Inferior parietal cortex (tissue), 1 donor: ENCODE measurements at regions not wholly inside any gene's neighbourhood (a gene's known extent, or its start where the extent isn't known, plus 50 kb on each side); places are given as distances from the start of the nearest gene placed in this dataset.
A peak's percentile ranks its signal among the peaks of the same experiment; 100 is the strongest.

Experiments used
- DNase-seq: peaks from one replicate; pipeline ENCODE4 v3.0.0-alpha.2; 2016; ENCODE audit errors: extremely low spot score

- DNase-seq, result no peak
These were observed 123.7 kb upstream of the CPEB4 start for GRCh38 chr5:173764332-173765028.

- DNase-seq, result no peak
These were observed 123.0 kb upstream of the CPEB4 start for GRCh38 chr5:173765029-173765644.

GRCh38 chr5:173765661-173766060, 122.5 kb upstream of the CPEB4 start:
- DNase-seq, result no peak

- DNase-seq, result no peak
These were observed 120.4 kb upstream of the CPEB4 start for GRCh38 chr5:173767574-173768266.

GRCh38 chr5:173768267-173768806, 119.8 kb upstream of the CPEB4 start:
- no peak for DNase-seq

- DNase-seq, result no peak
These were observed 119.3 kb upstream of the CPEB4 start for GRCh38 chr5:173768891-173769290.

GRCh38 chr5:173770637-173771036, 117.5 kb upstream of the CPEB4 start:
- DNase-seq, result no peak

- DNase-seq, result no peak
These were observed 116.9 kb upstream of the CPEB4 start for GRCh38 chr5:173771121-173771724.

GRCh38 chr5:173771725-173772383, 116.3 kb upstream of the CPEB4 start:
- DNase-seq, result no peak

- DNase-seq, result no peak
These were observed 115.6 kb upstream of the CPEB4 start for GRCh38 chr5:173772384-173773059.

GRCh38 chr5:173774271-173774761, 113.8 kb upstream of the CPEB4 start:
- no peak for DNase-seq

- peak; percentile 58 for DNase-seq
These were observed 112.6 kb upstream of the CPEB4 start for GRCh38 chr5:173775261-173776197.

GRCh38 chr5:173777149-173777548, 111.0 kb upstream of the CPEB4 start:
- no peak for DNase-seq

- no peak for DNase-seq
These were observed 110.5 kb upstream of the CPEB4 start for GRCh38 chr5:173777674-173778073.

GRCh38 chr5:173778152-173778782, 109.9 kb upstream of the CPEB4 start:
- DNase-seq, result no peak

GRCh38 chr5:173778784-173779304, 109.3 kb upstream of the CPEB4 start:
- no peak for DNase-seq

GRCh38 chr5:173780235-173781234, 107.6 kb upstream of the CPEB4 start:
- no peak for DNase-seq

- no peak for DNase-seq
These were observed 106.7 kb upstream of the CPEB4 start for GRCh38 chr5:173781432-173781815.
